Left lobe of liver (tissue), 2 donors: ENCODE measurements at regions not wholly inside any gene's neighbourhood (a gene's known extent, or its start where the extent isn't known, plus 50 kb on each side); places are given as distances from the start of the nearest gene placed in this dataset.
"Not testable (repeated sequence)": the region's sequence is repeated elsewhere in the genome, so short reads cannot be mapped to it uniquely, and the experiment has no call there.

Experiments
- ATAC-seq: fragments of 200-7000 bp; cut with Tn5 transposase; one replicate; pipeline ENCODE4 v1.9.1; 2020; ENCODE audit warnings: mild to moderate bottlenecking, moderate library complexity
- DNase-seq: peaks from one replicate; pipeline ENCODE4 v3.0.0-alpha.2; 2020; ENCODE audit warnings: low spot score
- donor health status: DM: no; HTN: no; CAD: no; lungs with moderate emphysema.
- donor health status: DM: no; HTN: yes; CAD: no.

DNA sequence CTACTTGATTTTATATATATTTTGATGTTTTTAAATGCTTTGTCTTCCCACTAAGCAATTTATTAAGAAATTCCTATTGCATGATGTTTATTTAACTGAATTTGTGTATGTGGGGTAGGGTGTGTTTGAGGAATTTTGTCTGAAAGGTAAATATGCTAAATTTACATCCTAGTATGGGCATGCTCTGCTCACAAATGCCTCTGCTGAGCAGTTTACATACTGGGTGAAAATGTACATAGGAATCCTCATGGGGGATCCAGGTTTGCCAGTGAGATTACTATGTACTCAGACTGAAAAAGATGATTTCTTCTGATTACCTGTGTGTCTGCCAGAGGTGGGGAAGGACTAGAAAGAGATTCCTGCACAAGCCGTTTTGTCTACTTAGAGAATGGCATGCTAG lies 126.6 kb downstream of the DISP1 start:
- DNase-seq: no peak
- no peak for ATAC-seq

DNA sequence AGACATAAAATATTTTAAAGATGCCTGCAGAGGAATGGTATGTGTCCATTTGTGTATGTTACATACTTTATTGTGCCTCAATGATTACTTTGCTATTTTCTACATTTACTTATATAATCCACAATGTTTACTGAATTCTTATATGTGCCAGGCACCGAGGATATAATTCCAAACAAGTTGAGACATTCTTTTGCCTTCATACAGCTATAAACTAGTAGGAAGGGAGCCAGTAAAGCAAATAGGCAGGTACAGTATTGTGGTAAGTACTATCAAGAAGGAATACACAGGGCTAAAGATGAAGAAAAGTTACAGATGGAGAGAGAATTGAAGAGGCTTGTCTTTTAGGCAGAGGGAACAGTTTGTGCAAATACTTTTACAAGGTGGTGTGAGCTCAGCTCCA lies 131.6 kb downstream of the DISP1 start:
- DNase-seq (no peak), ATAC-seq (no peak)

DNA sequence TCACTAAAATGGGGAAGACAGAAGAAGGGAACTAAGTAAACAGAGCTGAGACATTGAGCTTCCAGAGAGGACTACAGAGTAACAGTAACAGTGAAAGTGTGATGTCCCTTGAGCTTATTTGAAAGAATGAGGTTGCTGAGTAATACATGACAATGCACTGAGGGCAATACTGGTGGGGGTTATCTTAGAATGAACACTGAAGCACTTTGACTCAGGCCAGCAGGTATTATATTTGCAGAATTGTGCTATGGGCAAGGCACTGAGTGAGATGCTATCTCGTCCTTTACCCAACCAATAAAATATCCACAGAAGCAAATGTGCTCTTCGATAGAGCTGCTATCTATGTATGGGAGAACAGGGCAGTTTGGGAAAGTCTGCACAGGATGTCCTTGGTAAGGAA lies 133.2 kb downstream of the DISP1 start:
- no peak for ATAC-seq
- no peak for DNase-seq

DNA sequence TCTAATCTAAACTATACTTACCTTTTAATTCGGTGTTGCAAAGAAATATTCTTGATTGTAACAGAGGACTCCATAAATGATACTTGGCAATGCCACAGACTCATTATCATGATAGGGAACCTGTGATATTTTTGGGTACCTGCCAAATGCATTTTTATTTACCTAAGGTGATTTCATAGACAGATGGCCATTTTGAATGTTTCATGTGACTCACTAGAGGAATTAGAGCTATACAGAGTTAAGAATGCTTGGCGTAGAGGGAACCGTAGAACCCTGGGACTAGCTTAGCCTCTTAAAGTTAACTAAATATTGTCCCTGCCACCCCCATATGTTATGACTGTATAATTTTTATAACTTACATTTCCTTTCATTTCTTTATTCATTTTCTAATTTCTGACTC lies 136.1 kb downstream of the DISP1 start:
- ATAC-seq (no peak), DNase-seq (no peak)

DNA sequence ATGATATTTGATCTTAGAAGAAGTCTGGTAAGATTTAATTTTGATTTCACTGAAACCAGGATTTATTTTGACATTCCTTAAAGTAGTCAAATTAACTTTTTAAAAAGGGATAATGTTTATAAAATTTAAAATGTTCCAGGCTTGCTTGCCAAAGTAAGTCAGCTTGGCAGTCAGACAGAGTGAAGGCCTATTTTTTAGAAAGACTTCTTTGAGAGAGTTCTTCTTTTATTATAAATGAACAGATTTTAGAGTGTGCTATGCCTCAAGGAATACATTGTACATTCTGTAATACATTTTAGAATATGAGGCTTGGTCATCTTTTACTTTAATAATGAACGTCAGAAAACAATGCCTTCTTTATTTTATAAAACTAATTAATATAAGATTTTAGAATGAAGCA lies 138.7 kb downstream of the DISP1 start:
- DNase-seq (no peak), ATAC-seq (no peak)

DNA sequence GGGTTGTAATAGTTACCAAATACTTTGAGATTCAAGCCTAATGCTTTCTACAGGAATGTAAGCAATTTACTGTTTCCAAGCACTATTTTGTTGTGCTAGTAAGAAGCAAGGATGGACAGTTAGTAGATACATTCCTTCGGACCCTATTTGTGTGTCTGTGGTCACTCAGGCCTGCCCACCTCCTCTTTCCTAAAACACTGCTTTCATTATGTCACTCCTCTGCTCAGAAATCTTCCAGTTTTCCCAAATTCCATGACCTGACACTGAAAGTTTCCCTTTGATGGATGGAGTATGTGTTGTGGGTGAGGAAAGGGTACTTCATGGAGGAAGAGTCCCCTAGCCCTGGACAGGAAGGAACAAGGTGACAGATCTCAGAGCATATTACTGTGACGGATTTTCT lies 141.1 kb downstream of the DISP1 start:
- DNase-seq: no peak
- no peak for ATAC-seq

DNA sequence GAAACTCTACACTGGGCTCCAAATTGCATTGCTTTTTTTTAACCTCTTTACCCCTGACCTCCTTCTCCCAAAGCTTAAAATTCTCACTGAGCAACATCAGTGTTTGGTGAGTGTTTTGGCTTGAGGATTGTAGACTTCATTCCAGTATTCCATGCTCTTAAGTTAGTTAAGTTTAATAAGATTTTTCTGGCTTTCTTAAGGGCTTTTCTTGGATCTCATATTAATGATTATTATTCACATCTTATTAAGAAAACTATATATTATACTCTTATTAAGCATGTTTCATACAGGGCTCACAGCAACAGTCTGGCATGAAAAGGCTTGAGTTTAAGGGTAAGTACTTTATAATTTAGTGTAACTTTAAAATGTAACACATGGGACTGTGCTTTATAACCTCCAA lies 141.8 kb downstream of the DISP1 start:
- DNase-seq: no peak
- ATAC-seq: no peak

DNA sequence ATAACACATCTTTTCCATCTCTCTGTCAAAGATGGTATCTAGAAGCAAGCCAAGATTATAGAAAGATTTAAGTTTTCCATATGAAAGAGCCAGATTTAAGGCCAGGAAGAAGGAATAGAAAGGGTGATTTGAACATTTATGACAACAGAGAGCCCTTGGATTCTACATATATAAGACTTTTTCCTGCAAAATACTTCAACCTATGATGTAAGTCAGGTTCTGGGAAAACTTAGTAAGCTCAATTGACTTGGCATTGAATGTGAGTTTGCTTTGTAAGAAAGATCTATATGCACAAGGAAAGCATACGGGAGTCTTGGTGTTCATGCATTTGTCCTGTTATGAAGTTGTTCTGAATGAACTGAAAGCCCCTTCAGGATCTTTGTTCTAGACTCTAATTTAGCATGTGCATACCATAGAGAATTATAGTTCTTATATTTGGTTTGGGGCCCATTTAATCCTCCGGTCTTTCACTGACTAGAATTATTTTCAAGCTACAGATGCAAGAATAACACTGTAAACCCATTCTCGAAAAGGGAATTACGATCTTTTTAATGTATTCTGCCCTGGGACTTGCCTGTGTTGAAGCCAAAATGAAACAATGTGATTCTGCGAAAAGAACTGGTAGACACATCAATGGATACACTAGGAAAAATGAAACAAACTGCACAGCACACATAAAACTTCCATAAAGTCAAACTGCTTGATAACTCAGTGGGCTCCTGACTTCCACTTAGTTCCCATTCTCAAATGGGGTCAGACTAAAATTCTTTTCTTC lies 152.8 kb downstream of the DISP1 start:
- no peak for DNase-seq
- ATAC-seq: no peak

DNA sequence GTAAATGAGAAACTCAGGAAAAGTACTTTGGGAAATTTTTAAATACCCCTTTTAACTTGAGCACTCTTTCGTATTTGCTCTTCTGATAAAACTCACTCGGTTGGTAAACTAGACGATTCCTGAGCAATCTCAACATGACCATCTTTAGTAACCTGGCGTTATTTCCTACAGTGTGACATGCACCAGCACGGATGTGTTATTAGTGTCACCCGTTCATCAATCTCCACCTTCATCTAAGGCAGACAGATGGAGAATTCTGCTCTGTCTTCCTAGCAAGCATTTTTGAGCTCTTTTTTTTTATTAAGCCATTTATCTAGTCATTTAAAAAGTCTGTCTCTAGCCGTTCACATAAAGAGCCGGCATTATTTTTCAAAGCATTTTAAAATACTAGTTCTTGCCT lies 155.2 kb downstream of the DISP1 start:
- ATAC-seq (no peak), DNase-seq (no peak)

DNA sequence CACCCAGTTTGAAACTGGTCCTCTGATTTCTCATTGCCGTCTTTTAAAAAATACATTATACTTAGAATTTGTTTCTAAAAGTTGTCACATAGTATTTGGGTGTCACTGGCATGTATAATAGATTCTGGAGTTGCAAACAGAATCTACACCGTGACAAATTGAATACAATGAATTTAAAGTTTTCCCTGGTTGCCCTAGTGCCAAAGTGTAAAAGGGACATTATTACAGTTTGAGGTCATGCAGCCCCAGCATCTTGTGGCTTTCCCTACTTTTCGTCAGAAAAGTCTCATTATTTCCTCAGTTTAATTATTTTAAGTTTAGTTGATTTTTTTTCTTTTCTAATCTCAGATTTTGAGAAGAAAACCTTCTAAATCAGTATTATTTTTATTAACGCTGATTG lies 155.9 kb downstream of the DISP1 start:
- DNase-seq (no peak), ATAC-seq (no peak)

DNA sequence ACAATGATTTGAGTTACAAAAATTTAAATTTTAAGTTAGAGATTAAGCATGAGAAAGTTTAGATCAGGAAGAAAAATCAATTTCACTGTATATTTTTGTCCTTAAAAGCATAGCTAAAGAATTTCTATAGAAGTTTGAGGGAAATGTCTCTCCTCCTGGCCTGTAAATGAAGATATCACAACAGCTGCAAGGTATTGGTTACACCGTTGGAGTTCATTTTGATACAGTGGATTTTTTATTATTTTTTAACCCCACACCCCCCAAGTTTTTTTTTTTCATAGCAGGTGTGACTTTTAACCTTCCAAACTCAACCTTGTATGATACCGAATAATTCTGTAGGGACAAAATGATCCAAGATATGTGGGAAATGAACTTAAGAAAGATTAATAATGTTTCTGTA lies 156.3 kb downstream of the DISP1 start:
- ATAC-seq: no peak
- no peak for DNase-seq

DNA sequence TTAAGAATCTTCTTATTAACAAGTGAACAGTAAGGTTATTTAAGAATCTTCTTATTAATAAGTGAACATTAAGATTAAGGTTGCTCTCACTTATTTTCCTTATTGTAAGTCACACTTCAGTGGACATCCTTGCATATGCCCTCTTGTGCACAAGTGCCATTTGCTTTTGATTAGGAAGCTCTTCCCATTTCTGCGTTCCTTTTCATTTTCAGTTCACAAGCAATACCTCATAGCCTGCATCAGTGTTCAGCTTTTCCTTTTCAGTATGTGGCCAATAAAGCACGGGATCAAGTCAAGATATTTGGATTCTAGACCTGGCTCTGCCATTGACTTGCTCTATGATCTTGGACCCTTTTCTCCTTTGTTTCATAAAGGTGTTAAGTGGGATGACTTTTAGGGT lies 158.7 kb downstream of the DISP1 start:
- ATAC-seq (no peak), DNase-seq (no peak)

DNA sequence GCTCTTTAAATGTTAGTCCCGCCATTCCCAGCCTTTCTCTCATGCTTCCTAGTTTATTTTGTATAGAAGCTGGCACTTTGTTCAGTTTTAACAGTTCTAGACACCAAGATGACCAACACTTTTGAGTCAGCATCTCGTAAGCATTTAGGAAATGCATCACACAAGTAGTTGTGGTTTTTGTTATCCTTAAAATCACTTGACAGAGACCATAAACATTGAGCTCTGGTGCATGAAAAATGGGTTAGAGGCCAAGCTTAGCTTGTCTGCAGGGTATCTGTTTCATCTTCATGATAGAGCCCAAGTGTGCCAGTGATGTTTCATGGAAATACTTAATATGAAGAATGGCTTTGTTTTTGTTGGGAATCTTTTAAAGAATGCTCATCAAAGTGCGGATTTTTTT lies 159.7 kb downstream of the DISP1 start:
- no peak for DNase-seq
- no peak for ATAC-seq

DNA sequence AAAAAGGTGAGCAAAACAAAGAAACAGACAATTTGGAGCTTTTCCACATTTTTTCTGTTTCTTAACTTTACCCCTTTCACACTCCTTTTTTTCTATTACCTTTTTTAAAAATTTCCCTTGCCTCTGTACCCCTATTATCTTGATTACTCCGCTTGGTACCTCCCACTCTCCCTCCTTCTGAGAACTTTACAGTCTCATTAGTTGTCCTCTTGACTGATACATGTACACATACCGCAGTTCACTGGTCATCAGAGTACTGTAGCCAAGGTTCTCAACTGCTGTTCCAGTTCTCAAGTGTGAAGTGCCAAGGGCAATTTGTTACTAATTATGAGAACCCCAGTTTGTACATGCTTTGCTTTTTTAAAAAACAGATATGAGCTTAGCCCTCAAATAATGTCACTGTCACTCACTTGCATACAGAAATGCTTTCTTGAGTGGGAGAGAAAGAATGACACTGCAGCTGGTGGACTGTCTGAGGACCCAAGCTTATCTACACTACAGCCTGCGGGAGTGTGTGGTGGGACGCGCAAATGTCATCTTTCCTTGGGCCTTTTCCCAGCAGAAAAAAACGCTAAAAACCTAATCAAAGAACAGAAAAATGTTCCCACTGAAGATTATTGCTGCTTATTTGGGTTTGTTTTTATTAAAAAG lies 160.8 kb downstream of the DISP1 start:
- ATAC-seq (no peak), DNase-seq (no peak)

DNA sequence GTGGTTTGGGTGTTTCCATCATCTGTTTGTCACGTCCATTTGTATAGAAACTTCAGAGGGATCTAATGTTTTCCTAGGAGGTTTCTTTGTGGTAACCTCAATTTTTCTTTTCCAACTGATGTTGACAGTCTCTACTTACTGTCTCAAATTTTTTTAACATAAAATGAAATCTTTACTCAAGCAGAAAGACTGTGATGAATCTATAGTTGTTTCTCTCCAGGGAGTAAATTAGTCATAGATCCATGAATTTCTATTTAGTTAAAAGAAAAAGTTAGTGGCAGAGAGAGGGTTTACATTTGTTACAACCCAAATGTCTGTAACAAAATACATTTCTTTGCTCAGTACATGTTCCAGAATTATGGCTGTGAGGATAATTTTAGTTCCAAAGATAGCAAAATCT lies 161.6 kb downstream of the DISP1 start:
- no peak for ATAC-seq
- DNase-seq: no peak

DNA sequence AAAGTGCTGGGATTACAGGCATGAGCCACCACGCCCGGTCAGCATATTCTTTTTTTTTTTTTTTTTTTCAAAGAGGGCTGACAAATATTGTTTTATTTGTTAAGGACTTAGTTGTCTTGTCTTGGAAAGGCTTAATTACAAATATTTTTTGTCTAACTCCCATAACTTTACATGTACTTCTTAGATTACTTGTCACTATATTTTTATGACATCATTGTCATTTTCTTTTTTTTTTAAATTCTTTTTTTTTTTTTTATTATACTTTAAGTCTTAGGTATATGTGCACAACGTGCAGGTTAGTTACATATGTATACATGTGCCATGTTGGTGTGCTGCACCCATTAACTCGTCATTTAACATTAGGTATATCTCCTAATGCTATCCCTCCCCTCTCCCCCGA lies 162.5 kb downstream of the DISP1 start:
- not testable (repeated sequence) for DNase-seq, ATAC-seq

DNA sequence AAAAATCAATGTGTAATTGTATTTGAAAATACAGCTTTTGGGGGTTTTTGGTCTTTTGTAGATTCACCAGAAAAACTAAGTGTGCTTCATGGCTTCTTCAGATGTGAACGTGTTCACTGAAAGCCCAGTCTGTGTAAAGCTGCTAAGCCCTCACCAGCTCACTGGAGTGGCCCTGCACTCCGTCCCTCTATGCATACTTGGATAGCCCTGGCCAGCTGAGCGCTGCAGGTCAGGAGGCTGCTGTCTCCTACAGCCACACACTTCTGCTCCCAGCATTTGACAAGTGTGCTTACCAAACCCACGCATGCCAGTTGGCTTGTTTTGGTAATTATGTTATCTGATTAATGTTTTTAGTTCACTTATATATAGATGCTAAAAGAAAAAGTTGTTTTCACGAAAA lies 163.5 kb downstream of the TLR5 start:
- DNase-seq: no peak
- no peak for ATAC-seq

DNA sequence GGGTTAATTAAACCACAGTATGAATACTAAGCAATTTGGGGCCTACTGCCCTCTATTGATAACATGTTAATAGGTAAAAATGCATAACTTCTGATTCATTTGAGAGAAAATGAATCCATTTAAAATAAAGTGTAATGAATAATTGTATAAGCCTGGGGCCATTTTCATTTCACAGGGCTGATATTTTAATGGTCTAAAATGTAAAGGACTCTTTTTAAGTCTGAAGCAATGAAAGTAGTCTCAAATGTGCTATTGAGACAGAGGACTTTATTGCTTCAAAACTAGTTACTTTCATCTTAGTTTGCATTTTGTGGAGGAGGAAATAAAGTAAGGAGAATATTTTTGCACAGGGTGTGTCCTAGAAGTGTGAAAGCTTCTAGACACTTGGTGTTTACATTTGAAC lies 155.4 kb downstream of the TLR5 start:
- DNase-seq: no peak
- no peak for ATAC-seq

DNA sequence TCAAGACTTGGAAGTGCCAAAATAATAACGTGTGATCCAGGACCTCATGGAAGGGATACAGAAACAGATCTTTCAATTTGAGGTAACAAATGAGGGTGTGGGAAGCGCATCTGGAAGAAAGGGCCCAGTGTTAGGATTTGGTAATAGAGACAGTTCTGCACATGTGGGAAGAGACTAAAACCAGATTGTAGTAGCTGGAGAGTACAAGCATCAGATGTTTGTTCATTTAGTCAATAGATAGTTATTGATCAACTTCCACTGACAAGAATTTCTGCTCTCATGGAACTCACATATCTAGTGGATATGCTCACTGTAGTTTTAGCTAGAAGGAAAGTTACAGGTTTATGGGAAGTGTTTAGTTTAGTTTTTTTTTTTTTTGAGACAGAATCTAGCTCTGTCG lies 153.6 kb downstream of the TLR5 start:
- DNase-seq: no peak
- ATAC-seq: peak; percentile 86

DNA sequence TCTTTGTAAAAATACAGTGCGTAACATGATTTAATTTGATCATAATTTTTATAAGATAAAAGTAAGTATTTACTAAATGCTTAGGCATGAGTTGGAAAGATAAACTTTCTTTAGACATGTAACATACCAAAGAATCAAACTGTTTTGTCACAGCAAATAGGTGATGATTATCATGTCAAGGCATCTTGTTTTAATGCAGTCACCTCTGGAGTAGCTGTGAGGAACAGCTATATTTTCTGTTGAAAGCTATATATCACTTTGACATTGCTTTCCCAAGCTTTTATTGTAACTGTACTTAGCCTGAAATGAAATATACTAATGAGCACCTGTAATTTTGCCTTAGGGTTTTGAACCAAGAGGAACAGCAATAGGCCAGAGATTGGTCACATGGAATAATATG lies 151.9 kb downstream of the TLR5 start:
- DNase-seq: no peak
- ATAC-seq: no peak

DNA sequence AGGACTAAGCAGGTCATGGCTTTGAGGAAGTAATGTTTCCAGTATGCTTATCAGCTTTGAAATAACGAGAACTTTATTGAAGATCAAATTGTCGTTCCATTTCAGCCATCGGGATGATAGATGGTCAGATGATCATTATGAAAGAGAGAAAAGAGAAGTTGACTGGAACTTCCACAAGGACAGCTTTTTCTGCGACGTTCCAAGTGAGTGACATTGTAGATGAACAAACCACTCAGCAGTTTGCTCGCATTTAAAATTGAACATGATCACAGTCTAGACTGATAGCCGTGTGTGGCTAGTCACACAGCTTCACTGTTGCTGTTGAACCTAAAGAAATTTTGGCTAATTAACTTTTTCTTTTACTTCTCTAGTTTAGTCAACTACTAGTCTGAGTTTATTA lies 151.1 kb downstream of the TLR5 start:
- DNase-seq (no peak), ATAC-seq (no peak)

DNA sequence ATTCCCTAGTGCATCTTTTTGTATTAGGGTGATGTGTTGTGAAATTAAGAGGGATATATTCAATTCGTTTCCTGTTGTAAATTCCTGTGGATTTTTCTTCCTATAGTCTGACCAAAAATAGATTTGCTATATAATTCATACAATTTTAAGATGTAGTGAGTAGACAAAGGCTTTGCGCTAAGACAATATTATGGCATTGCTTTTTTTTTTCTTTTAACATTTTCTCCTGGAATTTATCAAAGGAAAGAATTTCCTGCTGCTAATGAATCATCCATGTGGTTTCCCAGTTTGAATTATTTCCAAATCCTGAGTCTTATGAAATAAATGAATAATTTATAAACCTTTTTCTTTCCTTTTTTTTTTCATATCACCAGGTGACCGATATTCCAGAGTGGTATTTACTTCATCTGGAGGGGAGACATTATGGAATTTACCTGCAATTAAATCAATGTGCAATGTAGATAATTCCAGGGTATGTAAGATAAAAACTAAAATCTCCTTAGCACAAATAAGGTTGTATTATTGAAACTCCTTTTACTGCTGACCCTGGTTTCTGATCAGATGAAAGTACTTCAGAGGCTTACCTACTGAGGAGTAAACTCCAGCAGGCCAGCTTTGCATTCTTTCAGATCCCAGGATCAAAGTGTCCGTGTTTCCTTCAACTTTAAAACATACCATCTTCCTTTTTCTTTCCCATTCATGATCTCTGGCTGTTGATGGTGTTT lies 148.4 kb downstream of the TLR5 start:
- no peak for ATAC-seq
- no peak for DNase-seq
